Heart right ventricle (tissue), 16 donors: ENCODE measurements at regions not wholly inside any gene's neighbourhood (a gene's known extent, or its start where the extent isn't known, plus 50 kb on each side); places are given as distances from the start of the nearest gene placed in this dataset.

ENCODE experiments used
- ATAC-seq, 8 donors: fragments of 200-7000 bp; cut with Tn5 transposase; one replicate each; pipeline ENCODE4 v1.9.1; 2020; ENCODE audit warnings: mild to moderate bottlenecking in 8 of 8, moderate library complexity in 8 of 8, moderate number of reproducible peaks in 1 of 8
- DNase-seq, 2 donors: peaks; one replicate each; pipeline ENCODE4 v3.0.0-alpha.2; 2020
- H3K27ac ChIP-seq, 10 donors: fragments of 200-600 bp; sonication (generic) in 2 of 10; one replicate each; pipeline versions ENCODE4 v1.5.0 to v1.8.0; 2020 to 2022; ENCODE audit warnings: mild to moderate bottlenecking in 3 of 10
- H3K27me3 ChIP-seq, 7 donors: fragments of 200-600 bp; one replicate each; pipeline ENCODE4 v1.8.0; 2021 to 2022; ENCODE audit warnings: mild to moderate bottlenecking in 2 of 7
- H3K36me3 ChIP-seq, 9 donors: fragments of 200-600 bp; sonication (generic) in 1 of 9; one replicate each; pipeline versions ENCODE4 v1.5.0 to v1.8.0; 2020 to 2022; ENCODE audit warnings: mild to moderate bottlenecking in 2 of 9
- H3K4me1 ChIP-seq, 9 donors: fragments of 200-600 bp; sonication (generic) in 1 of 9; one replicate each; pipeline versions ENCODE4 v1.5.0 to v1.8.0; 2020 to 2022; ENCODE audit warnings: mild to moderate bottlenecking in 4 of 9
- H3K4me3 ChIP-seq, 10 donors: fragments of 200-600 bp; sonication (generic) in 2 of 10; one replicate each; pipeline versions ENCODE4 v1.5.0 to v1.8.0; 2020 to 2022; ENCODE audit warnings: mild to moderate bottlenecking in 7 of 10, moderate library complexity in 2 of 10
- H3K9me3 ChIP-seq, 11 donors: fragments of 200-600 bp in 10 of 11; sonication (generic) in 2 of 11; one replicate each; pipeline versions ENCODE4 v1.5.0 to v1.8.0; 2013 to 2022; ENCODE audit warnings: mild to moderate bottlenecking in 2 of 11, control low read depth in 1 of 11, moderate library complexity in 1 of 11
- WGBS, 2 donors: extraction: QIAGEN DNeasy Blood & Tissue Kit; methylation state at CpG; one replicate each; pipeline ENCODE4 v1.1.7; 2013; ENCODE audit warnings: inconsistent platforms in 1 of 2; 5-methylcytosine and 5-hydroxymethylcytosine counted together
- intact Hi-C, 10 donors: fragments of 100-400 bp; cut with DNase I; formaldehyde crosslinking; loops; one replicate each; pipeline versions ENCODE4 v1.11.1 to v1.14.2; 2022
- TF ChIP-seq, protein P1 (sequence below), 9 donors: fragments of 200-600 bp; sonication (generic) in 2 of 9; IDR thresholded peaks; one replicate each; pipeline versions ENCODE4 v1.5.0 to v1.8.0; 2021 to 2022; ENCODE audit warnings: antibody characterized with exemption in 9 of 9, mild to moderate bottlenecking in 5 of 9, moderate library complexity in 1 of 9
- donor health status: Arrhythmogenic right ventricular cardiomyopathy.
- donor health status: ischemic (EF 13 %, LVEDD 7.1; RV severe dilation, severe dysfunction).
- donor health status: healthy with polysubstance abuse.
- donor health status: DM: no; HTN: yes; CAD: no.
- donor health status: DM: no; HTN: no; CAD: no.
- donor health status: ischemic (EF 25% LVEDD 6.9; RV normal size, moderate dysfunction).
- donor health status: ischemic (EF 25% LVEDD 5.7; RV mildly dilated, moderate dysfunction).
- donor health status: healthy.
- donor health status: DM: yes; HTN: yes; CAD: no.
- donor health status: Ischemic cardiomyopathy.
- donor health status: ischemic (EF 35%, LVEDD 5.7; RV mildly dilated, moderate dysfunction).
- donor health status: nonischemic (EF 11% LVEDD 7.7; RV severe dilation, severe dysfunction).
- donor health status: DM: yes; HTN: yes; CAD: no.
- donor health status: PGD.
- donor health status: ischemic (EF 29% LVEDD 5.4; RV normal size, mild dysfunction).
- donor health status: nonischemic (EF 23%, LVEDD 6.1; RV moderate dilation, normal function).

DNA sequence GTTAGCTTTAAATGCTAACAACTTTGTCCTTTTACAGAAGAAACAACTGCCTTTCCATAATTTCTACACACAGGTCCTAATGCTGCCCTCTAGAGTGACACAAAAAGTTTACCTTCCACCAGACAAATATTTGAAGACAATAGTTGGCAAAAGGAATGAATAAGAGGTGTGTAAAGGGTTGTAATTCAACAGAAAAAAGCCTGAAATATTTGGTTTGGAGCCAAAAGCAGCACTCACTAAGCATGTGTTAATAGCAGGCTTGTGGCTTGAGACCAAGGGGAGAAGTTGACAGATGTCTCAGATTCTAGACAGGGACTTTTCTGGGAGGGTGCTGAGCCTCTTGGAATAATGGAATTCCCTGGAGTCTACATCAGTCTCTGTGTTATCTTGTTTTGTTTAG lies 156.2 kb upstream of the GALNT17 start:
- Histone ChIP-seq H3K27me3 (no peaks in the 10 kb centered on the region), H3K4me3 (no peak overlapping the region), H3K4me1 (no peaks in the 10 kb centered on the region), H3K27ac (no peak overlapping the region), H3K36me3 (no peaks in the 10 kb centered on the region), H3K9me3 (peaks cover 0 to 5% (median 0%) of the 10 kb centered on the region in 11 donors)
- intact Hi-C loops, result loop anchor here in 1 of 10 donors (2.0 kb wide), 1 partner anchor 15 kb away; no protein-coding TSS in a partner anchor
- TF ChIP-seq, protein P1, sequence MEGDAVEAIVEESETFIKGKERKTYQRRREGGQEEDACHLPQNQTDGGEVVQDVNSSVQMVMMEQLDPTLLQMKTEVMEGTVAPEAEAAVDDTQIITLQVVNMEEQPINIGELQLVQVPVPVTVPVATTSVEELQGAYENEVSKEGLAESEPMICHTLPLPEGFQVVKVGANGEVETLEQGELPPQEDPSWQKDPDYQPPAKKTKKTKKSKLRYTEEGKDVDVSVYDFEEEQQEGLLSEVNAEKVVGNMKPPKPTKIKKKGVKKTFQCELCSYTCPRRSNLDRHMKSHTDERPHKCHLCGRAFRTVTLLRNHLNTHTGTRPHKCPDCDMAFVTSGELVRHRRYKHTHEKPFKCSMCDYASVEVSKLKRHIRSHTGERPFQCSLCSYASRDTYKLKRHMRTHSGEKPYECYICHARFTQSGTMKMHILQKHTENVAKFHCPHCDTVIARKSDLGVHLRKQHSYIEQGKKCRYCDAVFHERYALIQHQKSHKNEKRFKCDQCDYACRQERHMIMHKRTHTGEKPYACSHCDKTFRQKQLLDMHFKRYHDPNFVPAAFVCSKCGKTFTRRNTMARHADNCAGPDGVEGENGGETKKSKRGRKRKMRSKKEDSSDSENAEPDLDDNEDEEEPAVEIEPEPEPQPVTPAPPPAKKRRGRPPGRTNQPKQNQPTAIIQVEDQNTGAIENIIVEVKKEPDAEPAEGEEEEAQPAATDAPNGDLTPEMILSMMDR (IDR thresholded peaks at IDR 0.05), result no peak
- ATAC-seq, result no peak
- DNase-seq, result no peak

- no peaks in the 10 kb centered on the region for H3K36me3 ChIP-seq
- WGBS, 2 donors, result 77 to 85% methylated on average over 2 of the region's 2 CpGs
- H3K9me3 ChIP-seq, result no peaks in the 10 kb centered on the region
- no peak overlapping the region for H3K27ac ChIP-seq
- no peak for DNase-seq
- H3K4me3 ChIP-seq, result no peak overlapping the region
- H3K4me1 ChIP-seq, result no peaks in the 10 kb centered on the region
- no peak for ATAC-seq
- intact Hi-C loops, result no loop called here
- TF ChIP-seq, protein P1 (IDR thresholded peaks at IDR 0.05), result no peak
- no peaks in the 10 kb centered on the region for H3K27me3 ChIP-seq
These were observed 145.6 kb upstream of the GALNT17 start for GRCh38 chr7:70986297-70986696.

DNA sequence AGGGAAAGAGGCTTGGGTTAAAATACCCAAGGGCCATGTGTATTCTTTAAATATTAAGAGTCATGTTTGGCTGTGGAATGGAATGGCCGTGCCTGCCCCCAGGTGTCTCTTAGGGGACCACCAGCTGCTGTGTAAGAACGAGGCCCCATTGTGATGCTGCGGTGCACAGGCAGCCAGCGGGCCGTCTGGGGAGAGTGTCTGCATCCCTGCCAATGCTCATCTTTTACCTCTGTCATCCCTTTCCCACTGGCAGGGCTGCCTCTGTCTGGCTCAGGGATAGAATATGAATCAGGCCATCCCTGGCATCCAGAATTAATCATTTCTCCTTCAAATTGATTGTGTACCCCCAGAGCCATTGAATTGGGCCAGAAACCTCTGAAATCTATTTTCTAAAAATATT lies 137.8 kb upstream of the GALNT17 start:
- H3K27me3 ChIP-seq, result peaks cover 0 to 7% (median 0%) of the 10 kb centered on the region in 7 donors
- 75 to 83% methylated on average over 5 of the region's 5 CpGs for WGBS, 2 donors
- intact Hi-C loops, result no loop called here
- ATAC-seq (no peak), DNase-seq (no peak)
- H3K4me3 ChIP-seq, result no peak overlapping the region
- TF ChIP-seq, protein P1 (IDR thresholded peaks at IDR 0.05), result no peak
- H3K36me3 ChIP-seq, result no peaks in the 10 kb centered on the region
- H3K9me3 ChIP-seq, result peaks cover 0 to 4% (median 0%) of the 10 kb centered on the region in 11 donors
- no peaks in the 10 kb centered on the region for H3K4me1 ChIP-seq
- H3K27ac ChIP-seq, result no peak overlapping the region

- DNase-seq, result no peak
- Histone ChIP-seq H3K9me3 (peaks cover 0 to 4% (median 0%) of the 10 kb centered on the region in 11 donors), H3K27me3 (peaks cover 0 to 7% (median 0%) of the 10 kb centered on the region in 7 donors), H3K4me3 (no peak overlapping the region), H3K4me1 (no peaks in the 10 kb centered on the region), H3K27ac (no peak overlapping the region), H3K36me3 (no peaks in the 10 kb centered on the region)
- intact Hi-C loops, result no loop called here
- 55 to 63% methylated on average over 1 of the region's 1 CpG for WGBS, 2 donors
- TF ChIP-seq, protein P1 (IDR thresholded peaks at IDR 0.05), result no peak
- no peak for ATAC-seq
These were observed 134.7 kb upstream of the GALNT17 start for GRCh38 chr7:70997261-70997660.
